KOPT-K1 (cell line): ENCODE measurements at regions not wholly inside any gene's neighbourhood (a gene's known extent, or its start where the extent isn't known, plus 50 kb on each side); places are given as distances from the start of the nearest gene placed in this dataset.
"Not testable (repeated sequence)": the region's sequence is repeated elsewhere in the genome, so short reads cannot be mapped to it uniquely, and the experiment has no call there.

Source experiments
- H3K27ac ChIP-seq: fragments of 200-600 bp; sonication (generic); 2 replicates; pipeline ENCODE4 v1.5.1; 2016; ENCODE audit warnings: antibody characterized with exemption, mild to moderate bottlenecking, low read depth, low read length; ENCODE audit not compliant: poor library complexity, severe bottlenecking
- H3K36me3 ChIP-seq: fragments of 200-600 bp; sonication (generic); 2 replicates; pipeline ENCODE4 v1.5.1; 2017; ENCODE audit warnings: antibody characterized with exemption, mild to moderate bottlenecking, low read length, moderate library complexity; ENCODE audit not compliant: insufficient read depth
- H3K9me3 ChIP-seq: fragments of 200-600 bp; sonication (generic); 2 replicates; pipeline ENCODE4 v1.5.1; 2017; ENCODE audit warnings: antibody characterized with exemption, low read length, mild to moderate bottlenecking; ENCODE audit not compliant: insufficient read depth, poor library complexity, severe bottlenecking

DNA sequence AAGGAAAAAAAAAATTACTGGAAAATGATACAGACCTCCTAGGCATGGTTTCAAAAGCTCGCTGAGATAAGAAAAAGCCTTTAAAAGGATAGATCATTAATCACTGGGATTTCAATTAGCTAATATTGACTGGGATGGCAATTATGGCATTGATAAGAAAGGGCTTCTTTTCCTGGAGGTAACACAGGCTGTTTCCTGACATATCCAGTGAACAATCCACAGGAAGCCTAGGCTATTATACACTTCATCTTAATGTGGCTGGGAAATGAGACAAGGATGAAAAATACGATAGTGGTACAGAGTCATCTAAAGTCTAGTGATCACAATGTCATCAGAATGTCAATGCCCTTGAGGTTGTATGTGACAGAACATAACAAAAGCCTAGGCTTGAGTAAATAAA, 1579.3 kb downstream of the C4orf33 start:
- Histone ChIP-seq H3K9me3 (no peaks in the 10 kb centered on the region), H3K27ac (no peak overlapping the region), H3K36me3 (no peaks in the 10 kb centered on the region)

DNA sequence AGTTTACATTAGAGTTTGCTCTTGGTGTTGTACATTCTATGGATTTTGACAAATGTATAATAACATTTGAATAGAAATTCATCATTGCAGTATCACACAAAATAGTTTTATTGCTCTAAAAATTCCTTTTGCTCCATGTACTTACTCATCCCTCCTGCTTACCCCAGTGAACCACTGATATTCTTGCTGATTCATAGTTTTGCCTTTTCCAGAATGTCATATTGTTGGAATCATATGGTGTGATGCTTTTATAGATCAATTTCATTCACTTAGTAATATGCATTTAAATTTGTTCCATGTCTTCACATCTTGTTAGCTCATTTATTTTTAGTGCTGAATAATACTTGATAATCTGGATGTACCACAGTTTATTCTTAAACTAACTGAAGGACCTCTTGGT, 1593.2 kb downstream of the C4orf33 start:
- H3K9me3 ChIP-seq, result no peaks in the 10 kb centered on the region
- H3K27ac ChIP-seq, result no peak overlapping the region

DNA sequence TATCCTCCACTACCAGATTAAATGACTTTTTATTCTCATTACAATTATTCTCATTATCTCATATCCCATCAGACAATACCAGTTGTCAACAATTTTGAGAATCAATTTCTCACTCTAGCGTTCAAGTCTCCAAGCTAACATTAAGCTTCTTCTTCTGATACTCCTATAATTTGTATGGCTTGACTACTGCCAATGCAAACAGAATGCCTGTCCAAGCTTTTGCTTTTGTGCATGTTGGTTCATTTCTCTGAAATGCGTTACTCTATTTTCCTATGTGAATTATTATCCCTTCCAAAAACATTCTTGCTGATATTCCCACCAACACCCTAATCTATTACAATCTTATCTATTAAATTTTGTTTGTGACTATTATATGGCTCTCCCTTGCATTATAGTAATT, 1602.3 kb downstream of the C4orf33 start:
- H3K27ac ChIP-seq, result no peak overlapping the region
- no peaks in the 10 kb centered on the region for H3K9me3 ChIP-seq
- H3K36me3 ChIP-seq, result no peaks in the 10 kb centered on the region

More for the DNA sequence above, 1593.2 kb downstream of the C4orf33 start:
- H3K36me3 ChIP-seq, result no peaks in the 10 kb centered on the region

DNA sequence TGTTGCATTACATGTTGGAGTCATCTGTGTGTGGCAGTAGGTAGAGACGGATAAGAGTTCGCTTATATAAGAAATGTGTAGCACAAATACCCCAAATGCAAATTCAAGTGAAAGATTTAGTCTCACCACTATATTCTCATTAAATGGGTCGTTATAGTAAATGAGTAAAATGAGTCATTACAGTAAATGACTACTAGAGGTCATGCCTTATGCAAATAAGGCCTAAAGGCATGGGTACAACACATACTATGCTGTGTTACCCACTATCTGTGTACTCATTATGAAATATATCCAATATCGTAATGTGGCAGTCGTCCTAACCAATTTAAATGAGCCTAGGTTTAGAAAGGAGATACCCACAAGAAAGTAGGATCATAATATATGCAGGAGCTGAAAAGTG, 1603.1 kb downstream of the C4orf33 start:
- no peaks in the 10 kb centered on the region for H3K36me3 ChIP-seq
- no peak overlapping the region for H3K27ac ChIP-seq
- H3K9me3 ChIP-seq, result no peaks in the 10 kb centered on the region

DNA sequence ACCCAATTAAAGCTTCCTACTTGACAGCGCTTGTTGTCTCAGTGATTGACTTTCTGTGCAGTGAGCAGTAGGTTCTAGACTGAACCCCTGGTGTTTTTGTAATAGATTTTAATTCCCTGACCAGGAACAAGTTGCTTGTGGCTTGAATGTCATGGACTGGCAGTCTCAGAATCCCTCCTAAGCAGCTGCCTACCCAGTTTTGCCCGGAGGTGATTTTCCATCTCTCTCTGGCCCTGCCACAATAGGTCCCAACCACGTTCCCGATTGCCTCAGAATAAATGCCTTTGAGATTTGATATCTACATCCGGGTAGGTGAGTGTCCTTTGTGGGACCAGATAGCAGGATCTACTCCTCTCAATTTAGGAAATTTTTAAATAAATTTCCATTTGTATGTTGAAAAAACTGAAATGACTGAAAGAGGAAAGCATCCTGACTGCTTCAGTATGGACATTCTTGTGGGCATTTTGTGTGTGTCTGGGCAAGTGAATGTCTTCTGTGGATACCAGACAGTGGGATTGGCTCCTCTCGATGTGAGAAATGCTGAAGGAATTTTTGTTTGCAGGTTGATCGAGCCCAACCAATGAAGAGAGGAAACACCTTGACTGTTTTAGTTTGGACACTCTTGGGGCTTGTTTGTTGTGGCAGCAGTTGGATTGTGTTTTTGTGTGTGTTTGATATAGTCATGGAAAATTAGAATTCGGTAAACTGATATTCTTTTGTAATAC, 1607.4 kb downstream of the C4orf33 start:
- no peak overlapping the region for H3K27ac ChIP-seq
- H3K9me3 ChIP-seq, result no peaks in the 10 kb centered on the region
- H3K36me3 ChIP-seq, result no peaks in the 10 kb centered on the region

DNA sequence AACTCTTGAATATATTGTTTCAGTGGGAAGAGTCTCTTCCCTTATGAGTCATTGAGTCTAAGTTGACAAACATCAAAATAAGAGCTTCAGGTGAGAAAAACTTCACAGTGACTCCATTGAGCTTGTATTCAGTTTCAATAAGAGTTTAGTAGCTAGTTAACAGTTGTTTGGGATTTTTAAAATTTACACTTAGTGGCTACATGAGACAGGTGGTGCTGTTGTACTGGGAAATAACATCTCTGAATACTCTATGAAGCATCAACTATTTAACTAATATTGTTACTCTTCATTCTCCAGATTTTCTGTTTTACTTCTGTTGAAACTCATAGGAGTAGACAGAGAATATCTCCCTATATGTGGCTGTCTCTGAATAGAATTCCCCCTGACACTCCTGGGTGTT, 1609.1 kb downstream of the C4orf33 start:
- H3K9me3 ChIP-seq, result no peaks in the 10 kb centered on the region
- no peak overlapping the region for H3K27ac ChIP-seq
- no peaks in the 10 kb centered on the region for H3K36me3 ChIP-seq

DNA sequence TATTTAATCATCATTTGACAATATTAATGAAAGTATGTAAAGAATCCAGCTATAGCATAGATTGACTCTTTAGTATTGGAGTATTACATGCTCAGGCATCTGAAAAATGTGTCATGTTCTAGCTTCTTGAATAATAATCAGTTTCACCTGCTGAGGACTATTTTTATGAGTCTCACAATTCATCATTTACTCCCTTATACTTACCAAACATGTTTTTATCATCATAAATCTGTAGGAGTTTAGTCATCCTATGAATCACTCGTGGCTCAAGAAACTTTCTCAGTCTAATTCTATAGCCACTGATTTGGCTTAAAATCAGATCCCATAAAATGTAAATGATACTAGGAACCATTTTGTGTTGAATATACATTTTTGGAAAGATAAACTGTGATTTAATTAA, 1616.1 kb downstream of the C4orf33 start:
- Histone ChIP-seq H3K27ac (no peak overlapping the region), H3K36me3 (no peaks in the 10 kb centered on the region), H3K9me3 (no peaks in the 10 kb centered on the region)

DNA sequence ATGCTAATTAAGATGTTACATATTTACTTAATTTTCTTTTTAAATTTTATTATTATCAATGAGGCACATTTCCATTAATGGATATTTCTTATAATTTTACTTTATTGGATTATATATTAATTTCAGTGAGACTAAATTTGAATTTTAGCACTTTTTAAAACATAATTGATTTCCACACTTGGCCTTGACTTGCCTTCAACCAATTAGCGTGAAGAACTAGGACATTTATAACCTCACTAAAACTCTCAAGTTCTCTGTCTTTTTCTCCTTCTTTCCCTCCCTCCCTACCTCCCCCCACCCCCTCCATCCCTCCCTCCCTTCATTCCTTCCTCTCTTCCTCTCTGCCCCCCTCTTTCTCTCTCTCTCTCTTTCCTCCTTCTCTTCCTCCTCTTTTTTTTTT, 1618.1 kb downstream of the C4orf33 start:
- no peaks in the 10 kb centered on the region for H3K36me3 ChIP-seq
- H3K9me3 ChIP-seq, result no peaks in the 10 kb centered on the region
- H3K27ac ChIP-seq, result no peak overlapping the region

DNA sequence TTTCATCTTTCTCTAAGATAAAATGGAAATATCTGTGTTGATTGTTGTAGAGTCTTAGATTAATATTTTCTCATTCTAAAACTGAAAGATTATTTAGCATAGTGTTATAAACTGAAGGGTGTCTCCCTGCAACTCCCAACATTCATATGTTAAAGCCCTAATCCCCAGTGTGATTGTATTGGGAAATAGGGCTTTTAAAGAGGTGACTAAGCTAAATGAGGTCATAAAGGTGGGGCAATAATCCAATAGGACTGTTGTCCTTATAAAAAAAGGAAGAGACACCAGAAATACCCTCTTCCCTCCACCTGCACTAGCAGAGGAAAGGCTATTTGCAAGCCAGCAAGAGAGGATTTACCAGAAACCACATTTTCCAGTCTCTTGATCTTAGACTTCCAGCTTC, 1626.4 kb downstream of the C4orf33 start:
- Histone ChIP-seq H3K27ac (no peak overlapping the region), H3K9me3 (no peaks in the 10 kb centered on the region), H3K36me3 (no peaks in the 10 kb centered on the region)

DNA sequence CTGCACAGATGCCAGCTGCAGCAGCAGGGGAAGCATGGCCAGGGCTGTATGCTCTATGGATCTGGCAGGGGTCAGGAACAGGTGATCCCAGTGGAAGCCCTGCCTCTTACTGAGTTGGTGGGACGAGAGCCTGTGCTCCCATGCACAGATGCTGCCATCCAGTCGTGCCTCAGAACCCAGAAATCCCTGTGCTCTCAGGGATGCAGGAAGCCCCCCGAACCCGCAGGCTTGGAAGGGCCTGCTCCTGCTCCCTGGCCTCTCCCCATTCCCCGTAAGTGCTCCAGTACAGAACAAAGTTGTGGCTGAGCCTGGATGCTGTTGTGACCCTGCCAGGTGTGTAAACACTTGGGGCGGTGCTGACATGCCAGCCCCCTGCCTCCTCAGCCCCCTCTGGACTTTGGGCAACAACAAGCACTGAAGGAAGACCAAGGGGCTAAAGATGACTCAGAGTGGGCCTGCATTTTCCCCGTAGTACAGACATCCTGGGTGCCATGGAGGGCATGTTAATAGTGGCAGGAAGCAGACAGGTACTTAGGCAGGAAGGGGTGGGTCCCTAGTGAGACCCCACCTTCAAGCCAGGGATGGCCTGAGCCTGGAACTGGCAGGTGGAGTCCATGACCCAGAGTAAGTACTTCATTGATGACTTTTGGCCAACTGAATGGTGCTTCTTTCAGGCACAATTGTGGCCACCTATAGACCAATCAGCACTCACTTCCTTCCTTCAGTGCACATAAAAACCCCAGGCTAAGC, 1640.7 kb downstream of the C4orf33 start:
- Histone ChIP-seq H3K36me3 (no peaks in the 10 kb centered on the region), H3K27ac (no peak overlapping the region), H3K9me3 (peaks cover 31% of the 10 kb centered on the region)

DNA sequence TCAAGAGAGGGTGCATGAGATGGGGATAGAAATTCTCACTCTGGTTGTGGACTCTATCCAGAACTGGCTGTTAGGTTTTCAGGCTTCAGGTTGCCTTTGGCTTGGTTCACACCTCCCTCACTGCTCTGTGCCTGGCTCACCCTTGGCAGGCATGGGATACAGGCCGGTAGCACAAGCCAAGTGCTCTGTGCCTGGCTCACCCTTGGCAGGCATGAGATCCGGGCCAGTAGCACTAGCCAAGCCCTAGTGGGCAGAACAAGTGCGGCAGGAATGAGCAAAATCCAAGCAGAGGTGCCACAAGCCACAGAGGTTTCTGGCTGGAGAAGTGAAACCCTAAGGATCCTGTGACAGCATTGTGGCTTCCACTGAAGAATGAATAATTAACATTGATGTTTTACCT, 1642.3 kb downstream of the C4orf33 start:
- Histone ChIP-seq H3K36me3 (no peaks in the 10 kb centered on the region), H3K9me3 (peaks cover 31% of the 10 kb centered on the region)

DNA sequence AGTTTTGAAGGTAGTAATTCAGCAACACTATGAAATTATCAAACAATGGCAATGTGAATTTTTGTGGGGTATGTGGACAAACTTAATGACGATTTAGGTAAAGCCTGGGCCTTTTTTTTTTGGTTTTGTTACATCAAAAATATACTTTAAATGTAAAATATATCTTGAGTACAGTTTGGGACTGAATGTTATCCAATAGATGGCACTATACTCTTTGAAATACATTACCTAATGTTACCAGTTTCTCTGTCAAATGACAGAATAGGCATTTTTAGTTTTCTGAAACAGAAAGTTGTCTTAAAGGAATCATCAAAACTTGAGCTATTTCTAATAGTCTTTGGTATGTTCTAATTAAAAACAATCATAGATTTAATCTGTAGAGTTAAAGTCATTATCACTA, 1651.9 kb downstream of the C4orf33 start:
- no peaks in the 10 kb centered on the region for H3K36me3 ChIP-seq
- no peak overlapping the region for H3K27ac ChIP-seq
- H3K9me3 ChIP-seq, result no peaks in the 10 kb centered on the region

More for the DNA sequence above, 1642.3 kb downstream of the C4orf33 start:
- H3K27ac ChIP-seq, result no peak overlapping the region

DNA sequence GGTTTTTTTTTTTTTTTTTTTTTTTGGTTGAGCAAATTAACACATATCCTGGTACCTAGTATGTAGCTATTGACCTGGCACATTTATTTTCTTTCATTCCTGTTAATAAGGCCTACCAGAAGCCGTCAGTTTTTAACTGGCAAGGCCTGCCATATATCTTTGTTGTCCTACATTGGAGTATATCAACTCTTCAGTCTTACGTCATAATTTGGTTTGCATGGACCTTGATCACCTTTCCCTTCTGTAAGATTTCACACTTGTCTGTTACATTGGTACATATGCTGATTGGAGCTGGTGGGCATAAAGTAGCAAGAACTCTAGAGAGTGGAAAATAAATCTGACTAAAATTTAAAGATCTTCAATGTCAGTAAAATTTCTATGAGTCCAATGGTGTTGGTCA, 1658.0 kb downstream of the C4orf33 start:
- Histone ChIP-seq H3K27ac (no peak overlapping the region), H3K9me3 (no peaks in the 10 kb centered on the region), H3K36me3 (no peaks in the 10 kb centered on the region)

DNA sequence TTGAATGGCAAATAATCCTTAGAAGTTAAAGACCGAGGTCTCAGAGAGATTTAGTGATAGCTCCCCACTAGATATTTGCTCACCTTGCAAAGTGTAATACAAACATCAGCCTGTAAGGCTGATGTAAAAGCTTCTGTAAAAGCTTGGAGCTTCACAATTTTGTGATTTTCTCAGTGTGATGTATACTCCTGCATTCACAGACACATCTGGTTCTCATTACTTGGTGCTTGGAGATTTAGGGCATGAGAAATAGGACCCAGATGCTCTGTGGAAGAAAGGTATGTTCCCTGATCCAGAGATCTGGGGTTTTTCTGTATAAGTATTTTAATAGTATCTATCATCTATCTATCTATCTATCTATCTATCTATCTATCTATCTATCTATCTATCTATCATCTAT, 1664.3 kb downstream of the C4orf33 start:
- Histone ChIP-seq H3K36me3 (no peaks in the 10 kb centered on the region), H3K27ac (no peak overlapping the region), H3K9me3 (no peaks in the 10 kb centered on the region)

DNA sequence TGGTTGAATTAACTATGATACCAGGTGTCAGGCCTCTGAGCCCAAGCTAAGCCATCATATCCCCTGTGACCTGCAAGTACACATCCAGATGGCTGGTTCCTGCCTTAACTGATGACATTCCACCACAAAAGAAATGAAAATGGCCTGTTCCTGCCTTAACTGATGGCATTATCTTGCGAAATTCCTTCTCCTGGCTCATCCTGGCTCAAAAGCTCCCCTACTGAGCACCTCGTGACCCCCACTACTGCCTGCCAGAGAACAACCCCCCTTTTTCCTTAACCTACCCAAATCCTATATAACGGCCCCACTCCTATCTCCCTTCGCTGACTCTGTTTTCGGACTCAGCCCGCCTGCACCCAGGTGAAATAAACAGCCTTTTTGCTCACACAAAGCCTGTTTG, 1671.4 kb downstream of the C4orf33 start:
- not testable (repeated sequence) for H3K27ac ChIP-seq, H3K36me3 ChIP-seq, H3K9me3 ChIP-seq

DNA sequence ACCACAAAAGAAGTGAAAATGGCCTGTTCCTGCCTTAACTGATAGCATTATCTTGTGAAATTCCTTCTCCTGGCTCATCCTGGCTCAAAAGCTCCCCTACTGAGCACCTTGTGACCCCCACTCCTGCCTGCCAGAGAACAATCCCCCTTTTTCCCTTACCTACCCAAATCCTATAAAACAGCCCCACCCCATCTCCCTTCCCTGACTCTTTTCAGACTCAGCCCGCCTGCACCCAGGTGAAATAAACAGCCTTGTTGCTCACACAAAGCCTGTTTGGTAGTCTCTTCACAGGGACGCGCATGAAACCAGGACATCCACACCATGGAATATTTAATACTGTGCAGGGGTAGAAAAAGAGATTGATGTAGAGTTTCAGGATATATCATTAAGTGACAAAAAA, 1677.0 kb downstream of the C4orf33 start:
- H3K27ac ChIP-seq, H3K36me3 ChIP-seq, H3K9me3 ChIP-seq: not testable (repeated sequence)
